Muscle of leg (tissue), 3 donors: ENCODE measurements at regions not wholly inside any gene's neighbourhood (a gene's known extent, or its start where the extent isn't known, plus 50 kb on each side); places are given as distances from the start of the nearest gene placed in this dataset.
A peak's percentile ranks its signal among the peaks of the same experiment; 100 is the strongest.
"Not testable (repeated sequence)": the region's sequence is repeated elsewhere in the genome, so short reads cannot be mapped to it uniquely, and the experiment has no call there.

ENCODE experiments used
- DNase-seq: peaks from one replicate; pipeline ENCODE4 v3.0.0; 2013
- H3K27ac ChIP-seq: one replicate; pipeline ENCODE4 v1.5.1; 2013; ENCODE audit warnings: mild to moderate bottlenecking, low read length, control low read depth
- H3K27me3 ChIP-seq: one replicate; pipeline ENCODE4 v1.6.1; 2013; ENCODE audit warnings: low read length; ENCODE audit not compliant: control insufficient read depth, insufficient read depth
- H3K36me3 ChIP-seq: one replicate; pipeline ENCODE4 v1.6.1; 2013; ENCODE audit warnings: low read length; ENCODE audit not compliant: control insufficient read depth, insufficient read depth
- H3K4me1 ChIP-seq: one replicate; pipeline ENCODE4 v1.6.1; 2013; ENCODE audit warnings: low read length; ENCODE audit not compliant: control insufficient read depth, insufficient read depth
- H3K4me3 ChIP-seq: one replicate; pipeline ENCODE4 v1.5.1; 2013; ENCODE audit warnings: low read length, control low read depth
- H3K9me3 ChIP-seq: replicated peaks from 2 replicates; pipeline ENCODE4 v1.6.1; 2013; ENCODE audit warnings: low read depth, low read length; ENCODE audit not compliant: control insufficient read depth
- WGBS: methylation state at CpG from one replicate; pipeline ENCODE4 v1.1.5; 2013; ENCODE audit warnings: missing lambda C conversion rate; ENCODE audit not compliant: insufficient coverage; 5-methylcytosine and 5-hydroxymethylcytosine counted together

GRCh38 chr9:90526386-90526785 is 116.2 kb downstream of the DIRAS2 start:
- Histone ChIP-seq H3K36me3 (no peaks in the 10 kb centered on the region), H3K4me1 (no peaks in the 10 kb centered on the region)
- DNase-seq: no peak

GRCh38 chr9:90536094-90536493 is 106.5 kb downstream of the DIRAS2 start:
- not testable (repeated sequence) for DNase-seq, H3K27ac ChIP-seq, H3K9me3 ChIP-seq, H3K4me1 ChIP-seq, H3K27me3 ChIP-seq, H3K36me3 ChIP-seq, H3K4me3 ChIP-seq
- no CpG with 5 or more reads among the region's 4 CpGs for WGBS

More at GRCh38 chr9:90526386-90526785, 116.2 kb downstream of the DIRAS2 start:
- H3K4me3 ChIP-seq: no peak overlapping the region
- H3K9me3 ChIP-seq: no peaks in the 10 kb centered on the region
- no peaks in the 10 kb centered on the region for H3K27me3 ChIP-seq
- H3K27ac ChIP-seq: no peak overlapping the region

GRCh38 chr9:90538566-90538965 is 104.1 kb downstream of the DIRAS2 start:
- Histone ChIP-seq H3K4me1 (no peaks in the 10 kb centered on the region), H3K27ac (no peak overlapping the region), H3K27me3 (no peaks in the 10 kb centered on the region), H3K36me3 (no peaks in the 10 kb centered on the region), H3K9me3 (no peaks in the 10 kb centered on the region), H3K4me3 (no peak overlapping the region)
- 33% methylated on average over 1 of the region's 4 CpGs for WGBS
- DNase-seq: no peak

- no peak for DNase-seq
- no peaks in the 10 kb centered on the region for H3K27me3 ChIP-seq
- H3K4me3 ChIP-seq: no peak overlapping the region
- H3K27ac ChIP-seq: no peak overlapping the region
- H3K4me1 ChIP-seq: no peaks in the 10 kb centered on the region
- no peaks in the 10 kb centered on the region for H3K36me3 ChIP-seq
- no peaks in the 10 kb centered on the region for H3K9me3 ChIP-seq
These were observed 103.3 kb downstream of the DIRAS2 start for GRCh38 chr9:90539286-90539685.

- WGBS: no CpG with 5 or more reads among the region's 1 CpG
- no peak overlapping the region for H3K4me3 ChIP-seq
- H3K4me1 ChIP-seq: no peaks in the 10 kb centered on the region
- no peak overlapping the region for H3K27ac ChIP-seq
- H3K27me3 ChIP-seq: no peaks in the 10 kb centered on the region
- no peak for DNase-seq
- no peaks in the 10 kb centered on the region for H3K36me3 ChIP-seq
- no peaks in the 10 kb centered on the region for H3K9me3 ChIP-seq
These were observed 101.9 kb downstream of the DIRAS2 start for GRCh38 chr9:90540734-90541133.

GRCh38 chr9:90544488-90544887 is 98.1 kb downstream of the DIRAS2 start:
- no peak for DNase-seq
- no peaks in the 10 kb centered on the region for H3K4me1 ChIP-seq
- no peak overlapping the region for H3K4me3 ChIP-seq
- no peaks in the 10 kb centered on the region for H3K9me3 ChIP-seq
- H3K36me3 ChIP-seq: no peaks in the 10 kb centered on the region
- no peak overlapping the region for H3K27ac ChIP-seq
- WGBS: 40% methylated on average over 1 of the region's 2 CpGs
- H3K27me3 ChIP-seq: no peaks in the 10 kb centered on the region

GRCh38 chr9:90546200-90546599 is 96.4 kb downstream of the DIRAS2 start:
- Histone ChIP-seq H3K27ac (no peak overlapping the region), H3K36me3 (no peaks in the 10 kb centered on the region), H3K9me3 (no peaks in the 10 kb centered on the region), H3K27me3 (no peaks in the 10 kb centered on the region), H3K4me1 (no peaks in the 10 kb centered on the region), H3K4me3 (no peak overlapping the region)
- no CpG with 5 or more reads among the region's 7 CpGs for WGBS
- peak; percentile 36 for DNase-seq

- Histone ChIP-seq H3K4me3 (no peak overlapping the region), H3K36me3 (no peaks in the 10 kb centered on the region), H3K9me3 (no peaks in the 10 kb centered on the region), H3K27ac (no peak overlapping the region), H3K27me3 (no peaks in the 10 kb centered on the region), H3K4me1 (no peaks in the 10 kb centered on the region)
- WGBS: no CpG with 5 or more reads among the region's 2 CpGs
- no peak for DNase-seq
These were observed 94.7 kb downstream of the DIRAS2 start for GRCh38 chr9:90547896-90548295.

GRCh38 chr9:90552317-90552716 is 90.3 kb downstream of the DIRAS2 start:
- H3K27me3 ChIP-seq: no peaks in the 10 kb centered on the region
- H3K9me3 ChIP-seq: no peaks in the 10 kb centered on the region
- no peak for DNase-seq
- no CpG with 5 or more reads among the region's 1 CpG for WGBS
- H3K27ac ChIP-seq: no peak overlapping the region
- no peak overlapping the region for H3K4me3 ChIP-seq
- H3K4me1 ChIP-seq: no peaks in the 10 kb centered on the region
- H3K36me3 ChIP-seq: no peaks in the 10 kb centered on the region

GRCh38 chr9:90555351-90556057 is 87.1 kb downstream of the DIRAS2 start:
- WGBS: 63% methylated on average over 4 of the region's 7 CpGs
- DNase-seq: no peak
- Histone ChIP-seq H3K36me3 (no peaks in the 10 kb centered on the region), H3K27me3 (no peaks in the 10 kb centered on the region), H3K27ac (no peak overlapping the region), H3K4me3 (no peak overlapping the region), H3K4me1 (no peaks in the 10 kb centered on the region), H3K9me3 (no peaks in the 10 kb centered on the region)
